ENCODE measurements at regions not wholly inside any gene's neighbourhood (a gene's known extent, or its start where the extent isn't known, plus 50 kb on each side); places are given as distances from the start of the nearest gene placed in this dataset.

- TF ChIP-seq CTCF (IDR thresholded peaks at IDR 0.05): no peak
- TF ChIP-seq POLR2AphosphoS5 (IDR thresholded peaks at IDR 0.05): no peak
- TF ChIP-seq EP300 (IDR thresholded peaks at IDR 0.05): no peak
Observed at GRCh38 chr10:133024704-133025557, 62.8 kb upstream of the ADGRA1 start.

Data from esophagus muscularis mucosa (tissue), 4 donors.